ENCODE measurements at regions not wholly inside any gene's neighbourhood (a gene's known extent, or its start where the extent isn't known, plus 50 kb on each side); places are given as distances from the start of the nearest gene placed in this dataset.

- FAIRE-seq (no peak), DNase-seq (ENCODE audit: insufficient read length, low spot score) (no peak)
- TF ChIP-seq POLR2A (IDR thresholded peaks at IDR 0.05; ENCODE audit: low read depth, low read length) (no peak), TAF1 (IDR thresholded peaks at IDR 0.05; ENCODE audit: low read depth, low read length) (no peak), POLR2AphosphoS5 (IDR thresholded peaks at IDR 0.05; ENCODE audit: low read depth, low read length) (no peak), SPI1 (IDR thresholded peaks at IDR 0.05; ENCODE audit: low read depth, low read length) (no peak), PAX5 (IDR thresholded peaks at IDR 0.05; ENCODE audit: insufficient read depth, low read length, severe bottlenecking) (no peak), POU2F2 (IDR thresholded peaks at IDR 0.05; ENCODE audit: low read depth, low read length) (no peak)
Measured at GRCh38 chr5:40381016-40381415, 298.7 kb upstream of the PTGER4 start.

DNA sequence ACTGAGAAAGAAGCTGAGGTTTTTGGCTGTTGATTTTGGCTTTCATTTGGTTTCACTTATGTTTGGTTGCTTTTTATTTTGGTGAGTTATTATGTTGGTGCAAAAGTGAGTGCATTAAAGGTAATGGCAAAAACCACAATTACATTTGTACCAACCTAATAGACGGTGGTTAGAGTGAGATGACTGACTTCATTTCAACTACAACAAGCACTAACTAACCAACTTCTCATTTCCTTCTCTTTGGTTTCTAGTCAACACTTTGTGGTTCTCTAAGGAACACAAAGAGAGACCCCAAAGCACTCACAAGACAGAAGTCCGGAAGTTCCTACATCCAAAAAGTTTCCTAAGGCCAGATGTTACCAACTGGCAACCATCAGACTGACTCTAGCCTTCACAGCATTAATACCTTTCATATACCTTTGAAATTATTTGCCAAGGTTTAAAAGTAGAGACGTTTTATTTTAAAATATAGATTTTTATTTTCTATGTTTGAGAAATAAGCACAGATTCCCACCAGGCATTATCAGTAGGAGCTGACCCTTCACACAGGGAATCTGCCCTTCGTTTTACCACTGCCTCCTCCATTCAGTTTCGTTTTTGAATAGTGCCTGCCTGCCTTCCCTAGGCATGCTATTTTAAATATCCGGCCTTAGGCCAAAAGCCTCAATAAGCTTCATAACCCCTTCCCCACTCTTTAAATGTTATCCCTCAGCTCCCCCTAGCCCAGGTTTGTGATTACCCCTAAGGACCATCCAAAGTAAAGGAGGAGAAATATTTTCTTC, 301.1 kb upstream of the PTGER4 start:
- no peak for TF ChIP-seq TAF1 (IDR thresholded peaks at IDR 0.05; ENCODE audit: low read depth, low read length)
- TF ChIP-seq SPI1 (IDR thresholded peaks at IDR 0.05; ENCODE audit: low read depth, low read length), result peak; percentile 59
- FAIRE-seq (peak; percentile 97), DNase-seq (ENCODE audit: insufficient read length, low spot score) (no peak)

DNA sequence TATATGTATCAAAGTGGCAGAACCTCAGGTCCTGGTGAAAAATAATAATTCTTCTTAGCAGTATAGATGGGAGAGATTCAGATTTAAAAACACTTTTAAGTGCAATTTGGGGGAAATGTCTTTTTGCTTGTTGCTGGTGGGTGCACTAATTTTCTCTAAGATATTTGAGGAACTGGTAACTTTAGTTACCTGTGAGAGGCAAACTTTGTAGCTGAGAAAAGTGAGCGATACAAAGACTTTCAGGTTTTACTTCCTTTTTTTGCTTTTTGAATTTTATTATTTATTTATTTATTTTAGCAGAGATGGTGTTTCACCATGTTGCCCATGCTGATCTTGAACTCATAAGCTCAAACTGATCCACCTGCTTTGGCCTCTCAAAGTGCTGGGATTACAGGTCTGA, 303.1 kb upstream of the PTGER4 start:
- no peak for FAIRE-seq
- DNase-seq (ENCODE audit: insufficient read length, low spot score), result no peak

DNA sequence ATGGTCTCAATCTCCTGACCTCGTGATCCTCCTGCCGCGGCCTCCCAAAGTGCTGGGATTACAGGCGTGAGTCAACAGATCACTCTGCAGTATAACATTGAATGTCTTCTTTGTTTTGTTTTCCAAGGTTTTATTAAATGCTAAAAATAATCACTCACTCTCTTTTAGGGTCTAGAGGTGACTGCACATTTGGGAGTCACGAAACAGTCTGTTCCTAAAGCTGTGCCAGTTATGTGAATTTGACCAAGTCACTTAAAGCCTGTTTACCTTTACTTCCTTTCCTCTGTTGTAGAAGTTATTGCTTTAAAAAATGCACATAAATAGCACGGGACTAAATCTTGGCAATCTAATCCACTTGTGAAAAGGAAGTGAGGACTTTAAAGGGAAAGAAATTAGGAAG, 304.9 kb upstream of the PTGER4 start:
- FAIRE-seq (no peak), DNase-seq (ENCODE audit: insufficient read length, low spot score) (no peak)
- TF ChIP-seq TAF1 (IDR thresholded peaks at IDR 0.05; ENCODE audit: low read depth, low read length) (no peak), POLR2A (IDR thresholded peaks at IDR 0.05; ENCODE audit: low read depth, low read length) (no peak), POU2F2 (IDR thresholded peaks at IDR 0.05; ENCODE audit: low read depth, low read length) (no peak), SPI1 (IDR thresholded peaks at IDR 0.05; ENCODE audit: low read depth, low read length) (no peak), POLR2AphosphoS5 (IDR thresholded peaks at IDR 0.05; ENCODE audit: low read depth, low read length) (no peak), PAX5 (IDR thresholded peaks at IDR 0.05; ENCODE audit: insufficient read depth, low read length, severe bottlenecking) (no peak)

More for the DNA sequence above, 303.1 kb upstream of the PTGER4 start:
- TF ChIP-seq POLR2AphosphoS5 (IDR thresholded peaks at IDR 0.05; ENCODE audit: low read depth, low read length) (no peak), SPI1 (IDR thresholded peaks at IDR 0.05; ENCODE audit: low read depth, low read length) (peak; percentile 93), POLR2A (IDR thresholded peaks at IDR 0.05; ENCODE audit: low read depth, low read length) (no peak), PAX5 (IDR thresholded peaks at IDR 0.05; ENCODE audit: insufficient read depth, low read length, severe bottlenecking) (no peak)

GRCh38 chr5:40368200-40368599, 311.5 kb upstream of the PTGER4 start:
- FAIRE-seq (no peak), DNase-seq (ENCODE audit: insufficient read length, low spot score) (no peak)
- no peak for TF ChIP-seq TAF1 (IDR thresholded peaks at IDR 0.05; ENCODE audit: low read depth, low read length)
- no peak for TF ChIP-seq POU2F2 (IDR thresholded peaks at IDR 0.05; ENCODE audit: low read depth, low read length)
- no peak for TF ChIP-seq PAX5 (IDR thresholded peaks at IDR 0.05; ENCODE audit: insufficient read depth, low read length, severe bottlenecking)
- TF ChIP-seq POLR2AphosphoS5 (IDR thresholded peaks at IDR 0.05; ENCODE audit: low read depth, low read length), result no peak
- no peak for TF ChIP-seq POLR2A (IDR thresholded peaks at IDR 0.05; ENCODE audit: low read depth, low read length)
- TF ChIP-seq SPI1 (IDR thresholded peaks at IDR 0.05; ENCODE audit: low read depth, low read length), result no peak

DNA sequence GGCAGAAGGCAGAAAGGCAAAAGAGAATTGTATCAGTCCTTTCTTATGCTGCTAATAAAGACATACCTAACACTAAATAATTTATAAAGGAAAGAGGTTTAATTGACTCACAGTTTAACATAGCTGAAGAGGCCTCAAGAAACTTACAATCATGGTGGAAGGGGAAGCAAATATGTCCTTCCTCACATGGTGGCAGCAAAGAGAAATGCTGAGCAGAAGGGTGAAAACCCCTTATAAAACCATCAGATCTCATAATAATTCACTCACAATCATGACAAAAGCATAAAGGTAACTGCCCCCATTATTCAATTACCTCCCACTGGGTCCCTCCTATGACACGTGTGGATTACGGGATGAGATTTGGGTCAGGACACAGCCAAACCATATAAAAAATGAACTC, 312.5 kb upstream of the PTGER4 start:
- no peak for DNase-seq (ENCODE audit: insufficient read length, low spot score)
- no peak for TF ChIP-seq TAF1 (IDR thresholded peaks at IDR 0.05; ENCODE audit: low read depth, low read length)
- TF ChIP-seq POLR2AphosphoS5 (IDR thresholded peaks at IDR 0.05; ENCODE audit: low read depth, low read length), result no peak
- no peak for TF ChIP-seq PAX5 (IDR thresholded peaks at IDR 0.05; ENCODE audit: insufficient read depth, low read length, severe bottlenecking)
- TF ChIP-seq POLR2A (IDR thresholded peaks at IDR 0.05; ENCODE audit: low read depth, low read length), result no peak
- TF ChIP-seq SPI1 (IDR thresholded peaks at IDR 0.05; ENCODE audit: low read depth, low read length), result no peak
- no peak for TF ChIP-seq POU2F2 (IDR thresholded peaks at IDR 0.05; ENCODE audit: low read depth, low read length)
- FAIRE-seq, result no peak

- no peak for DNase-seq (ENCODE audit: insufficient read length, low spot score)
- TF ChIP-seq POU2F2 (IDR thresholded peaks at IDR 0.05; ENCODE audit: low read depth, low read length), result no peak
- TF ChIP-seq SPI1 (IDR thresholded peaks at IDR 0.05; ENCODE audit: low read depth, low read length), result no peak
- TF ChIP-seq PAX5 (IDR thresholded peaks at IDR 0.05; ENCODE audit: insufficient read depth, low read length, severe bottlenecking), result no peak
- TF ChIP-seq POLR2AphosphoS5 (IDR thresholded peaks at IDR 0.05; ENCODE audit: low read depth, low read length), result no peak
- no peak for TF ChIP-seq TAF1 (IDR thresholded peaks at IDR 0.05; ENCODE audit: low read depth, low read length)
- no peak for TF ChIP-seq POLR2A (IDR thresholded peaks at IDR 0.05; ENCODE audit: low read depth, low read length)
- FAIRE-seq, result peak; percentile 5
Measured at GRCh38 chr5:40365342-40366330, 314.1 kb upstream of the PTGER4 start.

GRCh38 chr5:40364441-40364840, 315.3 kb upstream of the PTGER4 start:
- TF ChIP-seq POLR2AphosphoS5 (IDR thresholded peaks at IDR 0.05; ENCODE audit: low read depth, low read length) (no peak), SPI1 (IDR thresholded peaks at IDR 0.05; ENCODE audit: low read depth, low read length) (no peak), PAX5 (IDR thresholded peaks at IDR 0.05; ENCODE audit: insufficient read depth, low read length, severe bottlenecking) (no peak)
- DNase-seq (ENCODE audit: insufficient read length, low spot score) (no peak), FAIRE-seq (no peak)

- DNase-seq (ENCODE audit: insufficient read length, low spot score) (no peak), FAIRE-seq (no peak)
- TF ChIP-seq POU2F2 (IDR thresholded peaks at IDR 0.05; ENCODE audit: low read depth, low read length), result no peak
- TF ChIP-seq PAX5 (IDR thresholded peaks at IDR 0.05; ENCODE audit: insufficient read depth, low read length, severe bottlenecking), result no peak
- no peak for TF ChIP-seq POLR2A (IDR thresholded peaks at IDR 0.05; ENCODE audit: low read depth, low read length)
- no peak for TF ChIP-seq SPI1 (IDR thresholded peaks at IDR 0.05; ENCODE audit: low read depth, low read length)
- TF ChIP-seq POLR2AphosphoS5 (IDR thresholded peaks at IDR 0.05; ENCODE audit: low read depth, low read length), result no peak
- TF ChIP-seq TAF1 (IDR thresholded peaks at IDR 0.05; ENCODE audit: low read depth, low read length), result no peak
Measured at GRCh38 chr5:40361378-40361777, 318.3 kb upstream of the PTGER4 start.

Data from GM12891 (cell line).